ENCODE measurements at regions not wholly inside any gene's neighbourhood (a gene's known extent, or its start where the extent isn't known, plus 50 kb on each side); places are given as distances from the start of the nearest gene placed in this dataset.

- no peak for DNase-seq (ENCODE audit: low read depth)
- no peak for TF ChIP-seq CTCF (IDR thresholded peaks at IDR 0.05; ENCODE audit: insufficient read depth, low read depth, low read length)
- no peak overlapping the region for H3K4me3 ChIP-seq (ENCODE audit: low read depth, low read length)
Observed at GRCh38 chr13:110773480-110773879, 60.0 kb downstream of the ING1 start.

GRCh38 chr13:110774051-110774450, 60.6 kb downstream of the ING1 start:
- H3K4me3 ChIP-seq (ENCODE audit: low read depth, low read length), result no peak overlapping the region
- DNase-seq (ENCODE audit: low read depth), result no peak
- no peak for TF ChIP-seq CTCF (IDR thresholded peaks at IDR 0.05; ENCODE audit: insufficient read depth, low read depth, low read length)

GRCh38 chr13:110774490-110774889, 61.0 kb downstream of the ING1 start:
- no peak overlapping the region for H3K4me3 ChIP-seq (ENCODE audit: low read depth, low read length)
- no peak for DNase-seq (ENCODE audit: low read depth)
- TF ChIP-seq CTCF (IDR thresholded peaks at IDR 0.05; ENCODE audit: insufficient read depth, low read depth, low read length), result no peak

GRCh38 chr13:110775576-110775975, 62.1 kb downstream of the ING1 start:
- TF ChIP-seq CTCF (IDR thresholded peaks at IDR 0.05; ENCODE audit: insufficient read depth, low read depth, low read length), result no peak
- DNase-seq (ENCODE audit: low read depth), result no peak
- no peak overlapping the region for H3K4me3 ChIP-seq (ENCODE audit: low read depth, low read length)

GRCh38 chr13:110777251-110777820, 63.8 kb downstream of the ING1 start:
- DNase-seq (ENCODE audit: low read depth), result no peak
- no peak for TF ChIP-seq CTCF (IDR thresholded peaks at IDR 0.05; ENCODE audit: insufficient read depth, low read depth, low read length)
- no peak overlapping the region for H3K4me3 ChIP-seq (ENCODE audit: low read depth, low read length)

- no peak for DNase-seq (ENCODE audit: low read depth)
- no peak for TF ChIP-seq CTCF (IDR thresholded peaks at IDR 0.05; ENCODE audit: insufficient read depth, low read depth, low read length)
- H3K4me3 ChIP-seq (ENCODE audit: low read depth, low read length), result no peak overlapping the region
Observed at GRCh38 chr13:110779022-110779421, 65.5 kb downstream of the ING1 start.

GRCh38 chr13:110780422-110780821, 66.9 kb downstream of the ING1 start:
- H3K4me3 ChIP-seq (ENCODE audit: low read depth, low read length), result no peak overlapping the region
- TF ChIP-seq CTCF (IDR thresholded peaks at IDR 0.05; ENCODE audit: insufficient read depth, low read depth, low read length), result no peak
- no peak for DNase-seq (ENCODE audit: low read depth)

Measured in fibroblast of villous mesenchyme (primary cell).